Fibroblast of skin of left quadriceps (primary cell): ENCODE measurements at regions not wholly inside any gene's neighbourhood (a gene's known extent, or its start where the extent isn't known, plus 50 kb on each side); places are given as distances from the start of the nearest gene placed in this dataset.

Experiments
- DNase-seq, 2 experiments: peaks; one replicate each; pipeline ENCODE4 v3.0.0-alpha.2; 2013; ENCODE audit warnings: low read depth in 2 of 2

- no peak for DNase-seq
Measured at GRCh38 chr4:123455360-123455759, 58.8 kb downstream of the SPRY1 start.

- no peak for DNase-seq
Measured at GRCh38 chr4:123462007-123462406, 65.4 kb downstream of the SPRY1 start.

GRCh38 chr4:123463869-123464268 lies 67.3 kb downstream of the SPRY1 start:
- DNase-seq, result no peak

GRCh38 chr4:123465416-123465815 lies 68.8 kb downstream of the SPRY1 start:
- DNase-seq, result no peak

GRCh38 chr4:123466080-123466785 lies 69.6 kb downstream of the SPRY1 start:
- no peak for DNase-seq

GRCh38 chr4:123468479-123469031 lies 72.0 kb downstream of the SPRY1 start:
- no peak for DNase-seq

- no peak for DNase-seq
Measured at GRCh38 chr4:123469245-123469644, 72.7 kb downstream of the SPRY1 start.

GRCh38 chr4:123469696-123470095 lies 73.1 kb downstream of the SPRY1 start:
- DNase-seq, result no peak

- DNase-seq, result no peak
Measured at GRCh38 chr4:123470640-123471039, 74.0 kb downstream of the SPRY1 start.

- no peak for DNase-seq
Measured at GRCh38 chr4:123471655-123472369, 75.2 kb downstream of the SPRY1 start.

- no peak for DNase-seq
Measured at GRCh38 chr4:123474817-123475216, 78.2 kb downstream of the SPRY1 start.

- DNase-seq, result no peak
Measured at GRCh38 chr4:123476089-123476488, 79.5 kb downstream of the SPRY1 start.

- DNase-seq, result no peak
Measured at GRCh38 chr4:123477711-123478209, 81.2 kb downstream of the SPRY1 start.

- DNase-seq, result peak; percentile 20 to 22
Measured at GRCh38 chr4:123478859-123479345, 82.3 kb downstream of the SPRY1 start.

GRCh38 chr4:123479944-123480343 lies 83.3 kb downstream of the SPRY1 start:
- no peak for DNase-seq

- peak; percentile 31 for DNase-seq
Measured at GRCh38 chr4:123480706-123481418, 84.3 kb downstream of the SPRY1 start.

GRCh38 chr4:123481717-123482116 lies 85.1 kb downstream of the SPRY1 start:
- DNase-seq, result no peak

GRCh38 chr4:123484291-123484926 lies 87.8 kb downstream of the SPRY1 start:
- DNase-seq, result no peak

GRCh38 chr4:123485601-123486000 lies 89.0 kb downstream of the SPRY1 start:
- DNase-seq, result no peak

- no peak for DNase-seq
Measured at GRCh38 chr4:123488916-123489315, 92.3 kb downstream of the SPRY1 start.

GRCh38 chr4:123495530-123495929 lies 98.9 kb downstream of the SPRY1 start:
- DNase-seq, result no peak

GRCh38 chr4:123496421-123496820 lies 99.8 kb downstream of the SPRY1 start:
- DNase-seq, result no peak
